ENCODE measurements at regions not wholly inside any gene's neighbourhood (a gene's known extent, or its start where the extent isn't known, plus 50 kb on each side); places are given as distances from the start of the nearest gene placed in this dataset.

DNA sequence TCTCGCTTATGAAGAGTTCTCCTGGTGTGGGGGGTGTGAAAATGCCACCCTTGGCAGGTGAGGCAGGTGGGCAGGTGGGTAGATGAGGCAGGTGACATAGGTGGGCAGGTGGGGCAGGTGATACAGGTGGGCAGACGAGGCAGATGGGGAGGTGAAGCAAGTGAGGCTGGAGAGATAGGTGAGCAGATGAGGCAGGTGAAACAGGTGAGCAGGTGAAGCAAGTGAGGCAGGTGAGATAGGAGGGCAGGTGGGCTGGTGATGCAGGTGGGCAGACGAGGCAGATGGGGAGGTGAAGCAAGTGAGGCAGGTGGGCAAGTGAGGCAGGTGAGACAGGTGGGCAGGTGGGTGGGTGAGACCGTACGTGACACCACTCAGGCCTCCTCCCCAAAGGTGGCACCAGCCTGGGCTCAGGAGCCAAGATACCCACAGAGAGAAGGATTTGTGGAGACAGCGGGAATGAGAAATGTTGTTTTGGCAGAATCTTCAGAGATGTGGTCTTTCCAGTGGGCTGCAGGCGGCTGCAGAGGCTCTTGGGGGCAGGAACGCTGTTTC lies 232.3 kb upstream of the MYT1L start:
- CTCF ChIA-PET = no interaction called here
- no peak for ATAC-seq
- no peaks in the 10 kb centered on the region for H3K27me3 Mint-ChIP-seq
- no peak overlapping the region for H3K27ac Mint-ChIP-seq
- no peak overlapping the region for H3K4me3 Mint-ChIP-seq
- H3K4me1 Mint-ChIP-seq = no peaks in the 10 kb centered on the region
- H3K36me3 Mint-ChIP-seq = no peaks in the 10 kb centered on the region
- no peaks in the 10 kb centered on the region for H3K9me3 Mint-ChIP-seq (ENCODE audit: low read depth)
- no peak for DNase-seq

DNA sequence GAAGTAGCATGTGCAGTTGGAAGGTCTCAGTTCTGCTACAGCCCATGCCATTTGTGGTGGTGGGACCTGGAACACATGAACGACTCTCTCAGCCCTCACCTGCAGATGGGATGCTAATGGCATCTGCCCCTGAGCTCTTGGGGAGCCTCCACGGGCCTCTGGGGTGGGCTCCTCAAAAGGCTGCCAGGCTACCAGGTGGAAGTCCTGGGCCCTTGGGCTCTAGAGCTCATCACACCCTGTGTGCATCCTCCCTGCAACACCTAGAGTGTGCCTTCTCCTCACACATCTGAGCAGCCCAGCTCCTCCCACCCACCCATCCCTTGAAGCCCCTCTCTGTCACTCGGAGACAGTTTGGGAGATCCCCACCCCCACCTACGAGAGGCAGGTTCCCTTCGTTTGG lies 231.8 kb upstream of the MYT1L start:
- CTCF ChIA-PET = no interaction called here
- ATAC-seq = no peak
- Mint-ChIP-seq H3K36me3 (no peaks in the 10 kb centered on the region), H3K4me3 (no peak overlapping the region), H3K4me1 (no peaks in the 10 kb centered on the region), H3K27me3 (no peaks in the 10 kb centered on the region), H3K27ac (no peak overlapping the region), H3K9me3 (ENCODE audit: low read depth) (peaks cover 2% of the 10 kb centered on the region)
- no peak for DNase-seq

DNA sequence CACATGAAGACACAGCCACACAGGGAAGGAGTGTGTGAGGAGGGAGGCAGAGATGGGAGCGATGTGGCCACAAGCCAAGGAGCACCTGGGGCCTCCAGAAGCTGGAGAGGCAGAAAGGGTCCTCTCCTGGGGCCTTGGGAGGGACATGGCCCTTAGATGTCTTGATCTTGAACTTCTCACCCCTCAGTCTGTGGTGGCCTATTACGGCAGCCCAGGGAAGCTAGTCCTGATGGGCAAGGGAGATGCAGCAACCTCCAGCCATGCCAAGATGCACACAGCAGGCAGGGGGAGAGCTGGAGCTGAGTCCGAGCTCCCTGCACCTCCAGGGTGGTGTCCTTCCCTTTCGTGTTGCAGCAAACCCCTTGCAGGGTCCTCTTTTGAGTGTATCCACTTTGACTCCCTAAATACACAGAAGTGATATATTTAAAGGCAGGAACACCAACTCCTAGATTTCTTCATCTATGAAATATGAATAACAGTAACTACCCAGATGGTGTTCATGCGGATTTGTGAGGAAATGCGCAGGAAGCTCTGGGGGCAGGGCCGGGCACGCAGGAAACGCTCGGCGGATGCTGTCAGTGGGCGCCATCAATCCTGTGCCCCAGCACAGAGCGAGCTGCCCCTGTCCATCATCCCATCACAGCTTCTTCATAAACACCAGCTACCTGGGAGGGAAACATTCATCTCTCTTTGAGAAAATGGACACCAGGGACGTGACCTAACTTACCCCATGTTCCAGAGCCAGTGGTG lies 230.4 kb upstream of the MYT1L start:
- DNase-seq (no peak), ATAC-seq (no peak)
- Mint-ChIP-seq H3K36me3 (no peaks in the 10 kb centered on the region), H3K4me1 (no peaks in the 10 kb centered on the region), H3K27ac (no peak overlapping the region), H3K9me3 (ENCODE audit: low read depth) (peaks cover 4% of the 10 kb centered on the region), H3K27me3 (no peaks in the 10 kb centered on the region), H3K4me3 (no peak overlapping the region)
- CTCF ChIA-PET = no interaction called here

DNA sequence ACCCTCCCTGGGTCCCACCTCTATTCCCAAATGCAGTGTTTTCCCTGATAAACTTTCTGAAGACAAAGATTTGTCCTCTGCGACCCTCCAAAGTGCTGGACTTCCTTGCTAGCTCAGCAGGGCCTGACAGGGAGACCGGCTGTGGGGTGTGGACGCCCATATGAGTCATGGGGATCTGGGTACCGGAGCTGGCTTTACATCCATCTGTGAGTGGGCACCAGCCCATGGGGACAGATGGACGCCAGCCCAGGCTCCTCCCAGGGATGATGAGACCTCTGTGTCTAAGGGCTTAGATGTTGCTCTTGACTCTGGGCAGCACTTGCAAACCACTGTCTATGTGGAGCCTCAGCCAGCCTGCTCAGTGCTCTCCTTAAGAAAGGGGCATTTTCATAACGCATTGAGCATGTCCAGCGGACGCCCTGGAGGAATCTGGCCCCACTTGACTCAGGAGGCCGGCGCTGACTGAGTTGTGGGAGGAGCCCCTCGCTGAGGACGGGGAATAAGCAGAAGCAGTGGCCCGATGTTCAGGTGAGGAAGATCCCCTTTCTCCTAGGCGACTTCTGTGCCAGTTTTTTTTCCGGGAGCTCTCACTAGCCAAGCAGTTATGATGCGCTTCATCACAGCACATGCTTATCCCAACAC lies 229.4 kb upstream of the MYT1L start:
- Mint-ChIP-seq H3K27ac (no peak overlapping the region), H3K4me3 (no peak overlapping the region), H3K4me1 (no peaks in the 10 kb centered on the region), H3K36me3 (no peaks in the 10 kb centered on the region), H3K27me3 (no peaks in the 10 kb centered on the region), H3K9me3 (ENCODE audit: low read depth) (peaks cover 4% of the 10 kb centered on the region)
- ATAC-seq = no peak
- CTCF ChIA-PET = no interaction called here
- DNase-seq = no peak

DNA sequence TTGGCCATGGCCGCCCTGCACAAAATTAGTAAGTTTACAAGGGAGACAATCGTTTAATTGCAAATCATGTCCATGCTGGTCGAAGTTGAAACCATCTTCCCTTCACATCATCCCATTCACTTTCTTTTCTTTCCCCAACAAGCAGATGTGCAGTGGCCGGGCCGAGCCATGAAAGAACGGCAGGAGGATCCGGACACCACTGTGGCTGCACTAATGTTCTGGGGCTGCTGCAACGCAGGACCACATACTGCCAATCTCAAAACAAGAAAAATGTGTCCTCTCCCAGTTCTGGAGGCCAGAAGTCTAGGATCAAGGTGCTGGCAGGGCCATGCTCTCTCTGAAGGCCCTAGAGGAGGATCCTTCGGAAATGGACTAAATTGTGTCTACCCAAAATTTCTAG lies 227.4 kb upstream of the MYT1L start:
- H3K27me3 Mint-ChIP-seq = no peaks in the 10 kb centered on the region
- H3K9me3 Mint-ChIP-seq (ENCODE audit: low read depth) = peaks cover 4% of the 10 kb centered on the region
- CTCF ChIA-PET = no interaction called here
- DNase-seq (no peak), ATAC-seq (no peak)
- H3K36me3 Mint-ChIP-seq = no peaks in the 10 kb centered on the region
- H3K27ac Mint-ChIP-seq = no peak overlapping the region
- no peaks in the 10 kb centered on the region for H3K4me1 Mint-ChIP-seq
- H3K4me3 Mint-ChIP-seq = no peak overlapping the region

DNA sequence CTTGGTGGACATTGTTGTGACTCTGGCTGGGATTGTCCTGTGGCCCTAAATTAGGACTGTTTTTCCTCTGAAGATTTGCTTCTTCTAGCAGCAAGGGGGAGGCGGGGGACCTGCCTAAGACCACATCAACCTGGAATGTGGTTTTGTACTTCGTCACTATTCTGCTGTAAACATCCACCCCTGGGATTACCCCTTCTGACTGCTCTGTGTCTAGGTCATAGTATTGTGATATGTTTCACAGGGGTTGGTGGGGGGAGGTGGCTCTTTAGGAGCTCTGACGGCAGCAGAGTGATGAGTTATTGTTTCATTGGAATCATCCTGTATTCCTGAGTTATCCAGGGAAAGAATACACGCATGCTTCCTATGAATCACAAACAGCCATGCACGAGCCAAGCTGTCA lies 226.4 kb upstream of the MYT1L start:
- Mint-ChIP-seq H3K27ac (no peak overlapping the region), H3K9me3 (ENCODE audit: low read depth) (peaks cover 8% of the 10 kb centered on the region), H3K36me3 (no peaks in the 10 kb centered on the region), H3K4me1 (no peaks in the 10 kb centered on the region), H3K4me3 (no peak overlapping the region), H3K27me3 (no peaks in the 10 kb centered on the region)
- peak; percentile 4 for DNase-seq
- CTCF ChIA-PET = no interaction called here
- ATAC-seq = no peak

DNA sequence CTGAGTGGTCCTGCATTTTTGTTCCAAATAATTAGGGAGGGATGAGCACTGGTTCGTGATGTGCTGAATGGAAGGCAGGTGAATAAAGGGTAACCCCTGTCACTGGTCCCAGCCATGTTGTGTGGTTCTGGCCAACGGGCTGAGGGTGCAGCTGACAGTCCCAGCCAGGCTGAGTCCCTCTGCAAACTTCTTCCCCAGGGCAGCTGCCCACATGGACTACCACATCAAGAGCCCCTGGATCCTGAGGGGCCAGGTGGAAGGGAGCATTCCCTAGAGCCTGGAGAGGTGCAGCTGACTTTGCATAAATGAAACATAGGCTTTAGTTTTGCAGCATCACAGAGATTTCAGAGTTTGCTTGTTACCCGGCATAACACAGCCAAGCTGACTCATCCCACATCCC lies 219.8 kb upstream of the MYT1L start:
- Mint-ChIP-seq H3K27ac (no peak overlapping the region), H3K4me3 (no peak overlapping the region), H3K27me3 (no peaks in the 10 kb centered on the region), H3K9me3 (ENCODE audit: low read depth) (peaks cover 5% of the 10 kb centered on the region), H3K36me3 (no peaks in the 10 kb centered on the region), H3K4me1 (no peaks in the 10 kb centered on the region)
- CTCF ChIA-PET = no interaction called here
- ATAC-seq = no peak
- no peak for DNase-seq

DNA sequence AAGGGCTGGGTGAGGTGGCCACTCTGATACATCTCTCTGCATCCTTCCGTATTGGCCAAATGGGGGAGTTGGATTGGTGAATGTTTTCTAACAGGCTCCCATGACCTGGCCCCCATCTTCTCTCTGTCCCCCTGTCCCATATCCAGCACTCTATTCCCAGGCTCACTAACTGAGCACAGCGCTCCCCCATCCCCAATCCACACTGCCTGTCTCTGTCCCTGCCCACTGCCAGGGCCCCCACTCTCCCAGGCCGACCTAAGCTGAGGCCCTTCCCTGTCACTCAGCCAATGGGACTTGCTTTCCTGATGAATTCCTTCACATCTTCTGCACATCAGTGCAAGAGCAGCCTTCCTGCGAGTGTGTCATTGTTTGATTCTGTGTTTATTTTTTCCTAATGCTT lies 216.8 kb upstream of the MYT1L start:
- CTCF ChIA-PET = no interaction called here
- no peak for ATAC-seq
- Mint-ChIP-seq H3K36me3 (no peaks in the 10 kb centered on the region), H3K27ac (no peak overlapping the region), H3K9me3 (ENCODE audit: low read depth) (peaks cover 4% of the 10 kb centered on the region), H3K27me3 (no peaks in the 10 kb centered on the region), H3K4me1 (no peaks in the 10 kb centered on the region), H3K4me3 (no peak overlapping the region)
- DNase-seq = no peak

DNA sequence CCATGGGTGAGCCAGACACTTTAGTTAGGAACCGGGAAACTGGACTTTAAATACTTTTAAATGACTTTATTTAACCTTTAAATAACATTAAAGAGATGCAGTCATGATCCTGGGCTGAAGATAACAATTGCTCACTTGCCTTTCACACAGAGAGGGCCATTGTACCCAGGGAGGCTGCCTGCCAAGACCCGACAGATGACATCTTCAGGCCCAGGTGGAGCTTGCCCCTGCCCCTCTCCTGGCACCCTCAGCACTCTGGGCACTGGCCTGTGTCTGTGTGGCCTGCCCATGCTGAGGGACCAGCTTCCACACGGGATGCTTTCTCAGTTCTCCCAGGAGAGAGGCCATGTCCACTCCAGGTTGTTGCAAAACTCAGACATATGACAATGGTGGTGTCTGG lies 216.4 kb upstream of the MYT1L start:
- CTCF ChIA-PET = interaction anchor here (1.0 kb wide), 1 partner anchor 14 kb away, joined by 3 read pairs; no protein-coding TSS in a partner anchor
- ATAC-seq = no peak
- H3K27ac Mint-ChIP-seq = no peak overlapping the region
- no peak overlapping the region for H3K4me3 Mint-ChIP-seq
- no peaks in the 10 kb centered on the region for H3K36me3 Mint-ChIP-seq
- peaks cover 2% of the 10 kb centered on the region for H3K9me3 Mint-ChIP-seq (ENCODE audit: low read depth)
- no peaks in the 10 kb centered on the region for H3K4me1 Mint-ChIP-seq
- no peak for DNase-seq
- H3K27me3 Mint-ChIP-seq = no peaks in the 10 kb centered on the region

DNA sequence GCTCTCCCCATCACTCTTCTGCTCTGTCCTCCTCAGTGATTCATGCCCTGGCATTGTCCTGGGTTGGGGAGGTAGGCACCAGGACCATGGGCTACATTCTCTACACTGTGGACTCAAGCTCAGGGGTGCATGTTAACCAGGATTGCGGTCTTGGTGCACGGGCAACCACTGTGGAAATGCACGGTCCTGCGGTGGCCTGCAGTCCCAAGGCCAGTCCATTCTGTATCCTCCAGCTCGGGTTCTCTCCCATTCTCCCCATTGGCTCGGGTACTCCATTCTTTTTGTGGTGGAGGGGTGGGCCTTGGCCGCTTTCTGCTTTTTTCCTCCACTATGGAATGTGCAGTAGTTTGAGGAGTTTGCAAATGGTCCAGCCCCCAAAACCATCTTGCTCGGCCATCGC lies 215.0 kb upstream of the MYT1L start:
- H3K36me3 Mint-ChIP-seq = no peaks in the 10 kb centered on the region
- ATAC-seq = no peak
- CTCF ChIA-PET = no interaction called here
- no peaks in the 10 kb centered on the region for H3K27me3 Mint-ChIP-seq
- no peak overlapping the region for H3K4me3 Mint-ChIP-seq
- no peak for DNase-seq
- H3K9me3 Mint-ChIP-seq (ENCODE audit: low read depth) = peaks cover 2% of the 10 kb centered on the region
- H3K4me1 Mint-ChIP-seq = no peaks in the 10 kb centered on the region
- no peak overlapping the region for H3K27ac Mint-ChIP-seq

DNA sequence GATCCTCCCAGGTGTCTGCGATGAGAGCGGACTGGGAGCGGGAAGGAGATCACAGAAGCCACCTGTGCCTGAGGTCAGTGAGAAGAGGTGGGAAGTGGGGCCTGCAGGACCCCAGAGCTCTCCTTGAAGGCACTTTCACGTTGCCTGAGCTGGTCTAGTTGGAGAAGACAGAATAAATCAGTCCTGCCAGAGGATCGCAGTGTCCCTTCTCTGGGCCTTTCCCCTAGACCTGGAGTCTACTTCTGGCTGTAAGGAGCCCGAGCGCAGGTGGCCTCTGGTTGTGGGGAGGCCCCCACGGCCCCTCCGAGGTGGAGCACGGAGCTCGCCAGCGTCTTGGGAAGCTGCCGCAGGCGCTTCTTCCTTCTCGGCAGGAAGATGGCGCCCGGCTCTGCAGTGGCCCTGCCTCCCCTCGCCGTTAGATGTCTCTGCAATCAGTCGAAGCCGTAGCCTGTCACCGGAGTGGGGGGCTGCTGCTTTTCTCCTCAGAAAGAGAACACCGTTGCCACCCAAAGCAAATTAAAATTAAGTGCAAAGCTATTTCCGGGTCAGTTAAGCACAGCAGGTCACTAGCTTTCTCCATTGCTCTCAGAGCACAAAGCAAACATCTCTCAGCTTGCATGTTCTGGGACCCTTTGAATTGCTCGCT lies 212.0 kb upstream of the MYT1L start:
- CTCF ChIA-PET = no interaction called here
- no peak for DNase-seq

DNA sequence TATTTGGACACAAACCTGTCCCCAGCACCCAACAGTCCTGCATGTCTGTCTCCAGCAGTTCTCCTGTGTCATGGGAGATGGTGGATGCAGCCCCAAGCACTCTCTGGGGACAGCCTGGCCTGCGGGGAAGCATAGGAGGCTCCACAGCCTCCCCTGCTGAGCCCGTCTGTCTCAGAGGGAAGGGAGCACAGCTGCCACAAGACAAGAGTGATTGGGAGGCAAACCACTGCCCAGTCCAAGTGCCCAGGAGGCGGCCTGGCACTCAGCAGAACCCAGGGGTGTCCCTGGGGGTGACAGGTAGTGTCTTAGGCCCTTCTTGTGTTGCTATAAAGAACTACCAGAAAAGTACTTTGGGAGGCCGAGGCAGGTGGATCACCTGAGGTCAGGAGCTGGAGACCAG lies 211.2 kb upstream of the MYT1L start:
- CTCF ChIA-PET = no interaction called here
- DNase-seq (no peak), ATAC-seq (no peak)
- Mint-ChIP-seq H3K27ac (no peak overlapping the region), H3K9me3 (ENCODE audit: low read depth) (peaks cover 2% of the 10 kb centered on the region), H3K4me3 (no peak overlapping the region), H3K4me1 (no peaks in the 10 kb centered on the region), H3K27me3 (no peaks in the 10 kb centered on the region), H3K36me3 (no peaks in the 10 kb centered on the region)

More for the DNA sequence above, 212.0 kb upstream of the MYT1L start:
- no peaks in the 10 kb centered on the region for H3K27me3 Mint-ChIP-seq
- H3K36me3 Mint-ChIP-seq = no peaks in the 10 kb centered on the region
- no peak overlapping the region for H3K27ac Mint-ChIP-seq
- H3K9me3 Mint-ChIP-seq (ENCODE audit: low read depth) = peaks cover 2% of the 10 kb centered on the region
- H3K4me1 Mint-ChIP-seq = no peaks in the 10 kb centered on the region
- ATAC-seq = no peak
- no peak overlapping the region for H3K4me3 Mint-ChIP-seq

DNA sequence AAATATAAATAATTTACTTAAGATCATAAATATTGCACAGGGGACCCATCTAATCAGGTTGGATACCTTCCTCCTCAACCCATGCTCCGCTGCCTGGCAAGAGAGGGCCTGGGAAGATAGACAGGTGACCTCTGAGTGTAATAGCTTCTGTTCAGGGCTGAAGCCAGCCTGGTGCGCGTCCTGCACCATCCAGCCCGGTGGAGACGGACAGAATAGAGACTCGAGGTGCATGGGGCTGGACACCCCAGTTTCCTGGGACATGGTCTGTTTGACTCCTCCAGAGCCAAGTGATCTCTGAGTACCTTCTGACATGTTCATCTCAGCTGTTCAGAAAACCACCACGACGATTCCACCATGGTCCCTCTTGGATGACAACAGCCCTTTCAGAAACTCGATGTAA lies 209.3 kb upstream of the MYT1L start:
- DNase-seq (no peak), ATAC-seq (no peak)
- Mint-ChIP-seq H3K4me1 (no peaks in the 10 kb centered on the region), H3K27ac (no peak overlapping the region), H3K4me3 (no peak overlapping the region), H3K9me3 (ENCODE audit: low read depth) (peaks cover 2% of the 10 kb centered on the region), H3K27me3 (no peaks in the 10 kb centered on the region), H3K36me3 (no peaks in the 10 kb centered on the region)
- CTCF ChIA-PET = no interaction called here

DNA sequence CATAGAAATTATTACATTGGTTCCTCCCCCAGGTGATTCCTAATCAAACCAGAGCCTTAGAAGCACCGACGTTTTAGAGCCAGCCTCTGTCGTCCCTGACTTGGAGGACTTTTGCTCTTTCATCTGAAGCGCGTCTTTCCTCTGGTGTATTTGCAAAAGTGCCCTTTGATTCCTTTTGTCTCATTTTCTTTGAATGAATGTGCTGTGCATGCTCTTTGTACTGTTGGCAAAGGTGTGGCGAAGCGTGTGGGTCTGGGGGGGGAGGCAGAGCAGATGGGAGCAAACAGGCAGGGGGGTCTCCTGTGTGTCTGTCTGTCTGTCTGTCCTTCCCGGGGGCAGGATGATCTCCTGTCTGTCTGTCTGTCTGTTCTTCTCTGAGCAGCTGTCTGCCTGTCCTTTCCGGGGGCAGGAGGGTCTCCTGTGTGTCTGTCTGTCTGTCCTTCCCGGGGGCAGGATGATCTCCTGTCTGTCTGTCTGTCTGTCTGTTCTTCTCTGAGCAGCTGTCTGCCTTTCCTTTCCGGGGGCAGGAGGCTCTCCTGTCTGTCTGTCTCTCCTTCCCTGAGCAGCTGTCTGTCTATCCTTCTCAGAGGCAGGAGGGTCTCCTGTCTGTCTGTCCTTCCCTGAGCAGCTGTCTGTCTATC lies 205.5 kb upstream of the MYT1L start:
- ATAC-seq (no peak), DNase-seq (no peak)
- H3K9me3 Mint-ChIP-seq (ENCODE audit: low read depth) = no peaks in the 10 kb centered on the region
- H3K4me3 Mint-ChIP-seq = no peak overlapping the region
- H3K36me3 Mint-ChIP-seq = no peaks in the 10 kb centered on the region
- H3K4me1 Mint-ChIP-seq = no peaks in the 10 kb centered on the region
- no peak overlapping the region for H3K27ac Mint-ChIP-seq
- no peaks in the 10 kb centered on the region for H3K27me3 Mint-ChIP-seq
- CTCF ChIA-PET = no interaction called here

All from activated CD8-positive, alpha-beta memory T cell treated with anti-CD3 and anti-CD28 coated beads, Interleukin-2, amount 10 ng/mL, durations not matched to agents 7 days and 5 days (primary cell).